ENCODE measurements at regions not wholly inside any gene's neighbourhood (a gene's known extent, or its start where the extent isn't known, plus 50 kb on each side); places are given as distances from the start of the nearest gene placed in this dataset.

GRCh38 chr2:104413890-104414289, 440.0 kb upstream of the POU3F3 start:
- no peak for DNase-seq

- no peak for DNase-seq
Observed at GRCh38 chr2:104415284-104415683, 438.6 kb upstream of the POU3F3 start.

- DNase-seq = no peak
Observed at GRCh38 chr2:104416339-104417000, 437.4 kb upstream of the POU3F3 start.

- DNase-seq = no peak
Observed at GRCh38 chr2:104420420-104420819, 433.5 kb upstream of the POU3F3 start.

- no peak for DNase-seq
Observed at GRCh38 chr2:104420953-104421352, 433.0 kb upstream of the POU3F3 start.

- no peak for DNase-seq
Observed at GRCh38 chr2:104425850-104426595, 427.9 kb upstream of the POU3F3 start.

- DNase-seq = no peak
Observed at GRCh38 chr2:104428155-104428554, 425.8 kb upstream of the POU3F3 start.

GRCh38 chr2:104429639-104430358, 424.1 kb upstream of the POU3F3 start:
- no peak for DNase-seq

GRCh38 chr2:104430359-104430740, 423.6 kb upstream of the POU3F3 start:
- DNase-seq = no peak

- DNase-seq = no peak
Observed at GRCh38 chr2:104430852-104431251, 423.1 kb upstream of the POU3F3 start.

GRCh38 chr2:104431701-104432121, 422.2 kb upstream of the POU3F3 start:
- DNase-seq = no peak

- no peak for DNase-seq
Observed at GRCh38 chr2:104432401-104432800, 421.5 kb upstream of the POU3F3 start.

GRCh38 chr2:104432991-104433390, 420.9 kb upstream of the POU3F3 start:
- no peak for DNase-seq

GRCh38 chr2:104433657-104434056, 420.3 kb upstream of the POU3F3 start:
- DNase-seq = no peak

GRCh38 chr2:104434318-104434792, 419.6 kb upstream of the POU3F3 start:
- DNase-seq = peak; percentile 40

GRCh38 chr2:104434966-104435365, 418.9 kb upstream of the POU3F3 start:
- DNase-seq = no peak

GRCh38 chr2:104438481-104438880, 415.4 kb upstream of the POU3F3 start:
- DNase-seq = no peak

GRCh38 chr2:104443145-104443544, 410.8 kb upstream of the POU3F3 start:
- no peak for DNase-seq

- no peak for DNase-seq
Observed at GRCh38 chr2:104444392-104444791, 409.5 kb upstream of the POU3F3 start.

GRCh38 chr2:104444889-104445288, 409.0 kb upstream of the POU3F3 start:
- no peak for DNase-seq

GRCh38 chr2:104447831-104448434, 406.0 kb upstream of the POU3F3 start:
- no peak for DNase-seq

- DNase-seq = no peak
Observed at GRCh38 chr2:104448661-104449440, 405.1 kb upstream of the POU3F3 start.

- DNase-seq = no peak
Observed at GRCh38 chr2:104452558-104452957, 401.4 kb upstream of the POU3F3 start.

Measured in NCI-H510A (cell line).